Right lobe of liver (tissue), 6 donors: ENCODE measurements at regions not wholly inside any gene's neighbourhood (a gene's known extent, or its start where the extent isn't known, plus 50 kb on each side); places are given as distances from the start of the nearest gene placed in this dataset.

Experiments
- ATAC-seq, 4 donors: fragments of 200-7000 bp; cut with Tn5 transposase; one replicate each; pipeline ENCODE4 v1.9.1; 2020; ENCODE audit warnings: mild to moderate bottlenecking in 4 of 4, moderate library complexity in 4 of 4
- DNase-seq, 3 donors: peaks; one replicate each; pipeline ENCODE4 v3.0.0-alpha.2; 2020
- H3K27ac ChIP-seq, 3 donors: fragments of 200-600 bp; one replicate each; pipeline ENCODE4 v1.8.0; 2022
- H3K27me3 ChIP-seq, 2 donors: fragments of 200-600 bp; one replicate each; pipeline ENCODE4 v1.8.0; 2022
- H3K36me3 ChIP-seq, 4 donors: fragments of 200-600 bp; sonication (generic) in 1 of 4; one replicate each; pipeline versions ENCODE4 v1.5.1 to v1.8.0; 2017 to 2022; ENCODE audit warnings: control low read depth in 1 of 4
- H3K4me1 ChIP-seq, 4 donors: fragments of 200-600 bp; sonication (generic) in 1 of 4; one replicate each; pipeline versions ENCODE4 v1.5.1 to v1.8.0; 2017 to 2022; ENCODE audit warnings: control low read depth in 1 of 4
- H3K4me3 ChIP-seq, 3 donors: fragments of 200-600 bp; one replicate each; pipeline ENCODE4 v1.8.0; 2022
- H3K9me3 ChIP-seq, 4 donors: fragments of 200-600 bp; sonication (generic) in 1 of 4; one replicate each; pipeline versions ENCODE4 v1.5.1 to v1.8.0; 2017 to 2022; ENCODE audit warnings: control low read depth in 1 of 4
- CTCF ChIP-seq, 4 donors: fragments of 200-600 bp in 3 of 4; fragments of 450-650 bp in 1 of 4; IDR thresholded peaks; one replicate each; pipeline versions ENCODE4 v1.5.1 to v1.8.0; 2016 to 2022; ENCODE audit warnings: antibody characterized with exemption in 4 of 4, mild to moderate bottlenecking in 2 of 4
- POLR2A ChIP-seq: fragments of 450-650 bp; IDR thresholded peaks from one replicate; pipeline ENCODE4 v1.6.1; 2017; ENCODE audit warnings: antibody characterized with exemption, mild to moderate bottlenecking
- WGBS: methylation state at CpG from one replicate; pipeline ENCODE4 v1.1.6; 2018; ENCODE audit warnings: low coverage, low lambda C conversion rate; ENCODE audit not compliant: insufficient coverage; ENCODE audit errors: missing lambda C conversion rate; 5-methylcytosine and 5-hydroxymethylcytosine counted together
- intact Hi-C, 2 donors: fragments of 100-400 bp; cut with DNase I; formaldehyde crosslinking; loops; one replicate each; pipeline versions ENCODE4 v1.11.2 to v1.14.1; 2022
- donor health status: DM: no; HTN: yes; CAD: no.
- donor health status: DM: no; HTN: no; CAD: no.
- donor health status: DM: no; HTN: no; CAD: no.
- donor health status: DM: no; HTN: yes; CAD: no.
- donor health status: DM: no; HTN: yes; CAD: no.

GRCh38 chr1:232437510-232437909, 192.4 kb downstream of the SIPA1L2 start:
- no peaks in the 10 kb centered on the region for H3K9me3 ChIP-seq
- peaks cover 0 to 17% (median 4%) of the 10 kb centered on the region in 4 donors for H3K36me3 ChIP-seq
- TF ChIP-seq CTCF (IDR thresholded peaks at IDR 0.05) (no peak), POLR2A (no peak)

GRCh38 chr1:232435729-232436128, 194.2 kb downstream of the SIPA1L2 start:
- H3K36me3 ChIP-seq: peaks cover 0 to 28% (median 3%) of the 10 kb centered on the region in 4 donors
- DNase-seq: no peak
- no peaks in the 10 kb centered on the region for H3K4me1 ChIP-seq
- no peak overlapping the region for H3K27ac ChIP-seq
- WGBS: 79% methylated on average over 3 of the region's 3 CpGs
- ATAC-seq: no peak
- H3K4me3 ChIP-seq: no peak overlapping the region
- no peak for TF ChIP-seq POLR2A
- no peak for TF ChIP-seq CTCF (IDR thresholded peaks at IDR 0.05)
- H3K9me3 ChIP-seq: no peaks in the 10 kb centered on the region
- intact Hi-C loops: no loop called here
- no peaks in the 10 kb centered on the region for H3K27me3 ChIP-seq

More at GRCh38 chr1:232437510-232437909, 192.4 kb downstream of the SIPA1L2 start:
- no peak for ATAC-seq
- Histone ChIP-seq H3K27me3 (no peaks in the 10 kb centered on the region), H3K27ac (no peak overlapping the region), H3K4me1 (no peaks in the 10 kb centered on the region), H3K4me3 (no peak overlapping the region)
- no peak for DNase-seq
- intact Hi-C loops: no loop called here
- WGBS: 89% methylated on average over 7 of the region's 7 CpGs

- Histone ChIP-seq H3K36me3 (peaks cover 0 to 13% (median 0%) of the 10 kb centered on the region in 4 donors), H3K4me3 (no peak overlapping the region), H3K27me3 (no peaks in the 10 kb centered on the region), H3K27ac (no peak overlapping the region), H3K4me1 (no peaks in the 10 kb centered on the region), H3K9me3 (no peaks in the 10 kb centered on the region)
- ATAC-seq (no peak), DNase-seq (no peak)
- intact Hi-C loops: no loop called here
- 82% methylated on average over 5 of the region's 8 CpGs for WGBS
- TF ChIP-seq POLR2A (no peak), CTCF (IDR thresholded peaks at IDR 0.05) (no peak)
Observed at GRCh38 chr1:232432313-232432712, 197.6 kb downstream of the SIPA1L2 start.

- H3K9me3 ChIP-seq: no peaks in the 10 kb centered on the region
- no peak for DNase-seq
- no peak overlapping the region for H3K4me3 ChIP-seq
- ATAC-seq: no peak
- H3K36me3 ChIP-seq: peaks cover 0 to 13% (median 0%) of the 10 kb centered on the region in 4 donors
- no peaks in the 10 kb centered on the region for H3K4me1 ChIP-seq
- no peaks in the 10 kb centered on the region for H3K27me3 ChIP-seq
- intact Hi-C loops: no loop called here
- TF ChIP-seq POLR2A (no peak), CTCF (IDR thresholded peaks at IDR 0.05) (no peak)
- 90% methylated on average over 4 of the region's 4 CpGs for WGBS
- no peak overlapping the region for H3K27ac ChIP-seq
Observed at GRCh38 chr1:232431748-232432147, 198.2 kb downstream of the SIPA1L2 start.

- intact Hi-C loops: no loop called here
- no peak overlapping the region for H3K27ac ChIP-seq
- H3K27me3 ChIP-seq: no peaks in the 10 kb centered on the region
- no peak overlapping the region for H3K4me3 ChIP-seq
- no peaks in the 10 kb centered on the region for H3K9me3 ChIP-seq
- WGBS: 52% methylated on average over 2 of the region's 6 CpGs
- no peak for ATAC-seq
- DNase-seq: no peak
- no peak for TF ChIP-seq CTCF (IDR thresholded peaks at IDR 0.05)
- no peak for TF ChIP-seq POLR2A
- no peaks in the 10 kb centered on the region for H3K4me1 ChIP-seq
- H3K36me3 ChIP-seq: peaks cover 0 to 13% (median 0%) of the 10 kb centered on the region in 4 donors
Observed at GRCh38 chr1:232431326-232431725, 198.6 kb downstream of the SIPA1L2 start.
